ENCODE measurements at regions not wholly inside any gene's neighbourhood (a gene's known extent, or its start where the extent isn't known, plus 50 kb on each side); places are given as distances from the start of the nearest gene placed in this dataset.

GRCh38 chr11:39678996-39679395 is 1780.5 kb downstream of the LRRC4C start:
- H3K4me3 ChIP-seq (ENCODE audit: low read depth, poor library complexity, severe bottlenecking): no peak overlapping the region
- intact Hi-C loops (cut with DNase I; ENCODE audit: low total_unique reads): no loop called here
- no peak for TF ChIP-seq CTCF (IDR thresholded peaks at IDR 0.05)
- TF ChIP-seq POLR2A (IDR thresholded peaks at IDR 0.05): no peak
- WGBS, 2 donors: 45 to 47% methylated on average over 1 of the region's 1 CpG
- no peak for DNase-seq (ENCODE audit: low spot score in 2 of 2)

GRCh38 chr11:39675171-39675570 is 1784.3 kb downstream of the LRRC4C start:
- WGBS, 2 donors: 55 to 58% methylated on average over 2 of the region's 2 CpGs

GRCh38 chr11:39674761-39675160 is 1784.7 kb downstream of the LRRC4C start:
- no peak for DNase-seq (ENCODE audit: low spot score in 2 of 2)
- WGBS, 2 donors: 80% methylated on average over 2 of the region's 2 CpGs
- intact Hi-C loops (cut with DNase I; ENCODE audit: low total_unique reads): no loop called here
- TF ChIP-seq CTCF (IDR thresholded peaks at IDR 0.05): no peak
- TF ChIP-seq POLR2A (IDR thresholded peaks at IDR 0.05): no peak
- H3K4me3 ChIP-seq (ENCODE audit: low read depth, poor library complexity, severe bottlenecking): no peak overlapping the region

More at GRCh38 chr11:39675171-39675570, 1784.3 kb downstream of the LRRC4C start:
- no peak for DNase-seq (ENCODE audit: low spot score in 2 of 2)
- no peak overlapping the region for H3K4me3 ChIP-seq (ENCODE audit: low read depth, poor library complexity, severe bottlenecking)
- intact Hi-C loops (cut with DNase I; ENCODE audit: low total_unique reads): no loop called here
- TF ChIP-seq POLR2A (IDR thresholded peaks at IDR 0.05): no peak
- no peak for TF ChIP-seq CTCF (IDR thresholded peaks at IDR 0.05)

- intact Hi-C loops (cut with DNase I; ENCODE audit: low total_unique reads): no loop called here
- no peak for DNase-seq (ENCODE audit: low spot score in 2 of 2)
- no peak overlapping the region for H3K4me3 ChIP-seq (ENCODE audit: low read depth, poor library complexity, severe bottlenecking)
- WGBS, 2 donors: 85 to 87% methylated on average over 3 of the region's 3 CpGs
- TF ChIP-seq CTCF (IDR thresholded peaks at IDR 0.05): no peak
- TF ChIP-seq POLR2A (IDR thresholded peaks at IDR 0.05): no peak
Measured at GRCh38 chr11:39674024-39674423, 1785.4 kb downstream of the LRRC4C start.

- intact Hi-C loops (cut with DNase I; ENCODE audit: low total_unique reads): no loop called here
- 59 to 64% methylated on average over 4 of the region's 4 CpGs for WGBS, 2 donors
- no peak for DNase-seq (ENCODE audit: low spot score in 2 of 2)
- TF ChIP-seq POLR2A (IDR thresholded peaks at IDR 0.05) (no peak), CTCF (IDR thresholded peaks at IDR 0.05) (no peak)
- H3K4me3 ChIP-seq (ENCODE audit: low read depth, poor library complexity, severe bottlenecking): no peak overlapping the region
Measured at GRCh38 chr11:39668640-39669039, 1790.8 kb downstream of the LRRC4C start.

- 93 to 95% methylated on average over 5 to 6 of the region's 6 CpGs for WGBS, 2 donors
- no peak overlapping the region for H3K4me3 ChIP-seq (ENCODE audit: low read depth, poor library complexity, severe bottlenecking)
- intact Hi-C loops (cut with DNase I; ENCODE audit: low total_unique reads): no loop called here
- TF ChIP-seq CTCF (IDR thresholded peaks at IDR 0.05): no peak
- no peak for TF ChIP-seq POLR2A (IDR thresholded peaks at IDR 0.05)
- no peak for DNase-seq (ENCODE audit: low spot score in 2 of 2)
Measured at GRCh38 chr11:39664023-39664422, 1795.4 kb downstream of the LRRC4C start.

All from lower leg skin (tissue), 4 donors.